Smooth muscle cell (in vitro differentiated cells): ENCODE measurements at regions not wholly inside any gene's neighbourhood (a gene's known extent, or its start where the extent isn't known, plus 50 kb on each side); places are given as distances from the start of the nearest gene placed in this dataset. TPM values are rescaled to one million over a fixed set of nuclear protein-coding genes. Genes with fewer than 3 reads are reported as not detected.

Source experiments
- DNase-seq: peaks from one replicate; lab custom pipeline; 2025; ENCODE audit not compliant: unreplicated experiment; lab: John Stamatoyannopoulos, UW
- H2AFZ ChIP-seq: fragments of 200-600 bp; sonication (generic); 2 replicates; pipeline ENCODE4 v1.6.0; 2016; ENCODE audit warnings: antibody characterized with exemption, low read depth, mild to moderate bottlenecking
- H3F3A ChIP-seq: fragments of 200-600 bp; sonication (generic); 2 replicates; pipeline ENCODE4 v1.6.0; 2017; ENCODE audit warnings: antibody characterized with exemption, low read depth
- H3K27ac ChIP-seq: fragments of 200-600 bp; sonication (generic); 2 replicates; pipeline ENCODE4 v1.5.1; 2016; ENCODE audit warnings: low read depth, mild to moderate bottlenecking
- H3K27me3 ChIP-seq: fragments of 200-600 bp; sonication (generic); 2 replicates; pipeline ENCODE4 v1.6.1; 2016; ENCODE audit warnings: low read depth, mild to moderate bottlenecking
- H3K36me3 ChIP-seq: fragments of 200-600 bp; sonication (generic); 2 replicates; pipeline ENCODE4 v1.5.1; 2016; ENCODE audit warnings: low read depth
- H3K4me1 ChIP-seq: fragments of 200-600 bp; sonication (generic); 2 replicates; pipeline ENCODE4 v1.5.1; 2016; ENCODE audit warnings: low read depth
- H3K4me2 ChIP-seq: fragments of 200-600 bp; sonication (generic); 2 replicates; pipeline ENCODE4 v1.6.0; 2016; ENCODE audit warnings: mild to moderate bottlenecking
- H3K4me3 ChIP-seq: fragments of 200-600 bp; sonication (generic); 2 replicates; pipeline ENCODE4 v1.5.1; 2016; ENCODE audit warnings: mild to moderate bottlenecking
- H3K79me2 ChIP-seq: fragments of 200-600 bp; sonication (generic); 2 replicates; pipeline ENCODE4 v1.6.0; 2016; ENCODE audit warnings: low read depth, mild to moderate bottlenecking
- H3K9ac ChIP-seq: fragments of 200-600 bp; sonication (generic); 2 replicates; pipeline ENCODE4 v1.6.0; 2016; ENCODE audit warnings: low read depth
- H3K9me3 ChIP-seq: fragments of 200-600 bp; sonication (generic); replicated peaks from 2 replicates; pipeline ENCODE4 v1.5.1; 2016; ENCODE audit warnings: low read depth
- H4K20me1 ChIP-seq: fragments of 200-600 bp; sonication (generic); 2 replicates; pipeline ENCODE4 v1.6.0; 2016; ENCODE audit warnings: low read depth
- WGBS: methylation state at CpG from one replicate; pipeline ENCODE4 v1.1.7; 2016; ENCODE audit warnings: low lambda C conversion rate; 5-methylcytosine and 5-hydroxymethylcytosine counted together
- small RNA-seq: library from RNA; depleted of rRNA; stranded (forward); fragments of <200 nt; gene quantifications from one replicate; pipeline ENCODE3, GENCODE V24; 2014
- TF ChIP-seq, protein P1 (sequence below): fragments of 200-600 bp; sonication (generic); IDR thresholded peaks from 2 replicates; pipeline ENCODE4 v1.5.1; 2017; ENCODE audit warnings: borderline replicate concordance, mild to moderate bottlenecking, antibody characterized with exemption; ENCODE audit not compliant: insufficient read depth, poor library complexity, severe bottlenecking

DNA sequence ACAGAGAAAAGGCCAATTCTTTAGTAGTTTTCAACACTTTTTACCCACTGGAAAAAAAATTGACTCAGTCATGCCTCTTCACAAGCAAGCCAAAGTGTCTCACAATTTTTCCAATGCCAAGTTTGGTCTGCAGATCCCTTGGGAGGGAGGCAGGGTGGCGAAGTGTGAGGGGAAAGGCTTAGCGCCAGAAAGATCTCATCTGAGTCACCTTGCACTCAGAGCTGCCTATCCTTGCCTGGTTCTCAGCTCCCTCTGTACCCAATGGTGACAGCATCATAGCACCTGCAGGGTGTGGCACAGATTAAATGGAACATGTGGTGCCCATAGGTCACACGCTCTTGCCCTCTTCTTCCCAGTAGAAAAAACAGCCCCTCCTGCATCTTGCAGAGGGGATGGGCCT lies 55.2 kb upstream of the GYPC start:
- TF ChIP-seq, protein P1, sequence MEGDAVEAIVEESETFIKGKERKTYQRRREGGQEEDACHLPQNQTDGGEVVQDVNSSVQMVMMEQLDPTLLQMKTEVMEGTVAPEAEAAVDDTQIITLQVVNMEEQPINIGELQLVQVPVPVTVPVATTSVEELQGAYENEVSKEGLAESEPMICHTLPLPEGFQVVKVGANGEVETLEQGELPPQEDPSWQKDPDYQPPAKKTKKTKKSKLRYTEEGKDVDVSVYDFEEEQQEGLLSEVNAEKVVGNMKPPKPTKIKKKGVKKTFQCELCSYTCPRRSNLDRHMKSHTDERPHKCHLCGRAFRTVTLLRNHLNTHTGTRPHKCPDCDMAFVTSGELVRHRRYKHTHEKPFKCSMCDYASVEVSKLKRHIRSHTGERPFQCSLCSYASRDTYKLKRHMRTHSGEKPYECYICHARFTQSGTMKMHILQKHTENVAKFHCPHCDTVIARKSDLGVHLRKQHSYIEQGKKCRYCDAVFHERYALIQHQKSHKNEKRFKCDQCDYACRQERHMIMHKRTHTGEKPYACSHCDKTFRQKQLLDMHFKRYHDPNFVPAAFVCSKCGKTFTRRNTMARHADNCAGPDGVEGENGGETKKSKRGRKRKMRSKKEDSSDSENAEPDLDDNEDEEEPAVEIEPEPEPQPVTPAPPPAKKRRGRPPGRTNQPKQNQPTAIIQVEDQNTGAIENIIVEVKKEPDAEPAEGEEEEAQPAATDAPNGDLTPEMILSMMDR, result no peak
- DNase-seq, result no peak
- Histone ChIP-seq H3K9ac (no peak overlapping the region), H4K20me1 (no peaks in the 10 kb centered on the region), H3K4me3 (no peak overlapping the region), H3K4me2 (no peak overlapping the region), H3K36me3 (no peaks in the 10 kb centered on the region), H3K4me1 (no peaks in the 10 kb centered on the region), H3K27me3 (no peaks in the 10 kb centered on the region), H3F3A (no peaks in the 10 kb centered on the region), H2AFZ (no peak overlapping the region), H3K9me3 (no peaks in the 10 kb centered on the region), H3K27ac (no peak overlapping the region), H3K79me2 (no peaks in the 10 kb centered on the region)
- WGBS, result 90% methylated on average over 3 of the region's 3 CpGs

DNA sequence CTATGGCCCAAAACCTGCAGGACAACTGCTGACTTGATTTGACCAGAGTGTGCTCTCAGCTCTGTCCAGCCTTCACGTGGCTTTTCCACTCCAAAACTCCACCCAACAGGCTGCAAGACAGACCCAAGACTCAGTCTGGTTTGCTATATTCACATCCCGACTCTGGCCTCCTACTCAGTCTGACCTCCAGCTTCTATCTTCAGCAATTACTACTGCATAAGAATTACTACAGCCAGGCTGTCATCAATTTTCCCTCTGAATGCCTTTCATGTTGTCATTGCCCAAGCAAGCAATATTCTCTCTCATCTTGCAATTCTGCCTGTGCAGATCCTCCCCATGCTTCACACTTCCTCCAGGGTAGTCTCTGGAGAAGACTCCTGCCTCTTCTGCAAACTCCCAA lies 53.6 kb upstream of the GYPC start:
- H3K9me3 ChIP-seq, result no peaks in the 10 kb centered on the region
- H3K36me3 ChIP-seq, result no peaks in the 10 kb centered on the region
- no peak for DNase-seq
- no peaks in the 10 kb centered on the region for H4K20me1 ChIP-seq
- H3K27ac ChIP-seq, result no peak overlapping the region
- H3K9ac ChIP-seq, result no peak overlapping the region
- TF ChIP-seq, protein P1, result no peak
- H2AFZ ChIP-seq, result no peak overlapping the region
- H3F3A ChIP-seq, result no peaks in the 10 kb centered on the region
- no peaks in the 10 kb centered on the region for H3K4me1 ChIP-seq
- H3K27me3 ChIP-seq, result no peaks in the 10 kb centered on the region
- no peak overlapping the region for H3K4me2 ChIP-seq
- no peaks in the 10 kb centered on the region for H3K79me2 ChIP-seq
- WGBS, result 73% methylated on average over 2 of the region's 2 CpGs
- no peak overlapping the region for H3K4me3 ChIP-seq

Small RNA genes lying in the stretch of these regions (small RNA-seq; reads per million reads assigned to genes)
- not detected for gene AC097499.1
- not detected for gene RNU6-259P
